NT2/D1 (cell line): ENCODE measurements at regions not wholly inside any gene's neighbourhood (a gene's known extent, or its start where the extent isn't known, plus 50 kb on each side); places are given as distances from the start of the nearest gene placed in this dataset.

ENCODE experiments used
- SUZ12 ChIP-seq: IDR thresholded peaks from 2 replicates; pipeline ENCODE4 v1.6.1; 2011; ENCODE audit not compliant: insufficient read length, insufficient read depth; ENCODE audit errors: extremely low read depth
- ZNF274 ChIP-seq: IDR thresholded peaks from 2 replicates; pipeline ENCODE4 v1.6.1; 2011; ENCODE audit warnings: mild to moderate bottlenecking, low read depth, low read length

DNA sequence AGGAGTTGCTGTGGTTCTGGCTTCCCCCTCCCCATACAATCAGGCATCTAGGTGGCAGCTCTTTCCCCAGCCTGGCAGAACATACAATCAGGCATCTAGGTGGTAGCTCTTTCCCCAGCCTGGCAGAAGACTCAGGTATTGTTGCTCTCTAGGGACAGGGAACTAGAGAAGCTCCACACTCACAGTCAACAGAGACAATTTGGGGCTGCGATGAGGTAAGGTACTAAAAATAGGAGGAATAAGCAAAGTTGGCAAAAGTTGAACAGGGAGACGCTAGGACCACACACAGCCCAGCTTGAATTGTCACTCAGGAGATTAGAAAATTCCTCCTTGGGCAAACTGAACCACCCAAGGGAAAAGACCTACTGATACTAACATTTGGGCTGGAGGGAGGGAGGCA, 315.5 kb upstream of the CDH5 start:
- TF ChIP-seq SUZ12 (no peak), ZNF274 (no peak)
